ENCODE measurements at regions not wholly inside any gene's neighbourhood (a gene's known extent, or its start where the extent isn't known, plus 50 kb on each side); places are given as distances from the start of the nearest gene placed in this dataset.

- TF ChIP-seq IRF2 (CRISPR knock-in tag; IDR thresholded peaks at IDR 0.05; ENCODE audit: borderline replicate concordance, low read depth) (no peak), USF1 (CRISPR knock-in tag; IDR thresholded peaks at IDR 0.05) (no peak), NR2C2 (CRISPR knock-in tag; IDR thresholded peaks at IDR 0.05) (no peak), MYBL2 (CRISPR knock-in tag; IDR thresholded peaks at IDR 0.05) (no peak), FOXP4 (CRISPR knock-in tag; IDR thresholded peaks at IDR 0.05) (no peak), FOXP1 (CRISPR knock-in tag; IDR thresholded peaks at IDR 0.05; ENCODE audit: borderline replicate concordance) (no peak), ZNF512 (CRISPR knock-in tag; IDR thresholded peaks at IDR 0.05; ENCODE audit: borderline replicate concordance) (no peak), NFYB (CRISPR knock-in tag; conservative IDR thresholded peaks at IDR 0.05; ENCODE audit: low read depth) (no peak), IRF1 (CRISPR knock-in tag; IDR thresholded peaks at IDR 0.05) (no peak), EMX1 (CRISPR knock-in tag; IDR thresholded peaks at IDR 0.05) (no peak)
Observed at GRCh38 chr14:98229656-98230366, 1042.2 kb downstream of the BCL11B start (continued).

GRCh38 chr14:98230411-98230810 lies 1041.6 kb downstream of the BCL11B start:
- H3K27me3 Mint-ChIP-seq (ENCODE audit: low read depth) = no peaks in the 10 kb centered on the region
- ChIA-PET CTCF (no interaction called here), POLR2A (no interaction called here)
- H3K9me3 Mint-ChIP-seq = peaks cover 3% of the 10 kb centered on the region
- no peak for DNase-seq (ENCODE audit: low spot score)
- H3K4me3 Mint-ChIP-seq = no peak overlapping the region
- no peak overlapping the region for H3K27ac Mint-ChIP-seq
- H3K4me1 Mint-ChIP-seq = peaks cover 12% of the 10 kb centered on the region
- ATAC-seq = no peak
- H3K36me3 Mint-ChIP-seq = no peaks in the 10 kb centered on the region
- no peak for TF ChIP-seq FOXJ3 (CRISPR knock-in tag; IDR thresholded peaks at IDR 0.05; ENCODE audit: borderline replicate concordance)
- no peak for TF ChIP-seq CREB1 (CRISPR knock-in tag; IDR thresholded peaks at IDR 0.05)
- TF ChIP-seq PRDM15 (CRISPR knock-in tag; IDR thresholded peaks at IDR 0.05) = no peak
- TF ChIP-seq IRF1 (CRISPR knock-in tag; IDR thresholded peaks at IDR 0.05) = no peak
- TF ChIP-seq ZNF219 (CRISPR knock-in tag; IDR thresholded peaks at IDR 0.05; ENCODE audit: borderline replicate concordance) = no peak
- TF ChIP-seq TP53 (CRISPR knock-in tag; IDR thresholded peaks at IDR 0.05) = no peak
- no peak for TF ChIP-seq TEAD4 (CRISPR knock-in tag; IDR thresholded peaks at IDR 0.05)
- TF ChIP-seq ZBTB43 (CRISPR knock-in tag; IDR thresholded peaks at IDR 0.05) = no peak
- TF ChIP-seq ZSCAN18 (CRISPR knock-in tag; IDR thresholded peaks at IDR 0.05) = no peak
- TF ChIP-seq FOXK1 (CRISPR knock-in tag; IDR thresholded peaks at IDR 0.05) = no peak
- TF ChIP-seq KAT7 (CRISPR knock-in tag; IDR thresholded peaks at IDR 0.05; ENCODE audit: borderline replicate concordance) = no peak
- no peak for TF ChIP-seq STAT6 (CRISPR knock-in tag; conservative IDR thresholded peaks at IDR 0.05; ENCODE audit: low read depth)

Data from WTC11 (cell line).